GM12878 (cell line): ENCODE measurements at regions not wholly inside any gene's neighbourhood (a gene's known extent, or its start where the extent isn't known, plus 50 kb on each side); places are given as distances from the start of the nearest gene placed in this dataset.

ENCODE experiments used
- ATAC-seq: fragments of 200-7000 bp; cut with Tn5 transposase; 3 replicates; pipeline ENCODE4 v1.9.1; 2020; ENCODE audit warnings: mild to moderate bottlenecking, moderate library complexity
- BruUV-seq: library from RNA; stranded (reverse); fragments of 400-500 nt; replicated peaks from 2 replicates; lab custom pipeline; 2021; lab: Mats Ljungman, UMichigan
- CTCF ChIA-PET: fragments of 300-600 bp; sonication (Branson Sonifier 250); formaldehyde crosslinking; extraction: SDS; loops from one replicate; lab custom pipeline; 2021; ENCODE audit warnings: inconsistent platforms; lab: Yijun Ruan, JAX
- POLR2A ChIA-PET: fragments of 350-600 bp; formaldehyde crosslinking; extraction: SDS; loops from one replicate; lab custom pipeline; 2021; ENCODE audit warnings: inconsistent platforms; lab: Charles Lee
- RAD21 ChIA-PET: fragments of 300-600 bp; sonication (Branson Sonifier 250); formaldehyde crosslinking; loops from one replicate; lab custom pipeline; 2023; ENCODE audit warnings: antibody characterized with exemption; ENCODE audit not compliant: unreplicated experiment; lab: Charles Lee
- SMC1A ChIA-PET: fragments of 300-600 bp; sonication (Branson Sonifier 250); formaldehyde crosslinking; loops from one replicate; lab custom pipeline; 2023; ENCODE audit not compliant: unreplicated experiment, uncharacterized antibody; lab: Charles Lee
- DNase-seq: peaks from one replicate; pipeline ENCODE4 v3.0.0-alpha.2; 2011; ENCODE audit warnings: low read depth, low spot score
- FAIRE-seq: peaks from 3 replicates; lab custom pipeline; 2011; peaks lifted over from hg19 to GRCh38; lab: Jason Lieb, UNC
- H2AFZ ChIP-seq: 2 replicates; pipeline ENCODE4 v1.6.0; 2011; ENCODE audit warnings: low read depth, low read length, control low read depth; ENCODE audit not compliant: control insufficient read depth
- H3K27ac ChIP-seq: 2 replicates; pipeline ENCODE4 v1.5.1; 2011; ENCODE audit warnings: control low read depth; ENCODE audit not compliant: control insufficient read depth, insufficient read depth
- H3K27me3 ChIP-seq, 2 experiments: replicated peaks in 1 of 2; 2 replicates each; pipeline versions ENCODE4 v1.6.0 to v1.6.1; 2011; ENCODE audit warnings: low read length in 1 of 2; ENCODE audit not compliant: control insufficient read depth in 2 of 2, insufficient read depth in 2 of 2
- H3K36me3 ChIP-seq, 2 experiments: 2 replicates each; pipeline ENCODE4 v1.5.1; 2011; ENCODE audit warnings: low read length in 1 of 2; ENCODE audit not compliant: control insufficient read depth in 2 of 2, insufficient read depth in 2 of 2
- H3K4me1 ChIP-seq: 2 replicates; pipeline ENCODE4 v1.6.1; 2011; ENCODE audit warnings: mild to moderate bottlenecking, low read length, moderate library complexity, mixed read lengths; ENCODE audit not compliant: control insufficient read depth, insufficient read depth
- H3K4me2 ChIP-seq: 2 replicates; pipeline ENCODE4 v1.6.0; 2011; ENCODE audit warnings: control low read depth; ENCODE audit not compliant: control insufficient read depth, insufficient read depth
- H3K4me3 ChIP-seq: fragments of 200-600 bp; sonication (generic); 2 replicates; pipeline ENCODE4 v1.5.1; 2016
- H3K79me2 ChIP-seq: 2 replicates; pipeline ENCODE4 v1.6.0; 2011; ENCODE audit warnings: low read length; ENCODE audit not compliant: control insufficient read depth, insufficient read depth
- H3K9ac ChIP-seq: 2 replicates; pipeline ENCODE4 v1.8.0; 2011; ENCODE audit warnings: low read length, control low read depth, mixed read lengths; ENCODE audit not compliant: control insufficient read depth, insufficient read depth
- H3K9me3 ChIP-seq: replicated peaks from 3 replicates; pipeline ENCODE4 v1.5.1; 2011; ENCODE audit warnings: mild to moderate bottlenecking, low read length; ENCODE audit not compliant: control insufficient read depth, insufficient read depth
- H4K20me1 ChIP-seq: 2 replicates; pipeline ENCODE4 v1.6.0; 2011; ENCODE audit not compliant: control insufficient read depth, insufficient read depth
- ATF2 ChIP-seq: IDR thresholded peaks from 2 replicates; pipeline ENCODE4 v1.6.1; 2012; ENCODE audit warnings: low read length, inconsistent platforms
- BCLAF1 ChIP-seq: fragments of 450-650 bp; IDR thresholded peaks from 2 replicates; pipeline ENCODE4 v1.6.1; 2017; ENCODE audit warnings: antibody characterized with exemption, mild to moderate bottlenecking, moderate library complexity
- BRCA1 ChIP-seq: IDR thresholded peaks from 2 replicates; pipeline ENCODE4 v1.6.1; 2011; ENCODE audit warnings: low read depth, low read length, improper control_type of control experiment
- CBX5 ChIP-seq: sonication (generic); IDR thresholded peaks from 2 replicates; pipeline ENCODE4 v1.6.1; 2016; ENCODE audit warnings: low read depth, moderate library complexity, mild to moderate bottlenecking, inconsistent platforms
- CHD4 ChIP-seq: fragments of 200-600 bp; sonication (generic); IDR thresholded peaks from 2 replicates; pipeline ENCODE4 v1.6.1; 2016; ENCODE audit warnings: mild to moderate bottlenecking
- DPF2 ChIP-seq: fragments of 450-650 bp; IDR thresholded peaks from 2 replicates; pipeline ENCODE4 v1.6.1; 2017; ENCODE audit warnings: mild to moderate bottlenecking
- EGR1 ChIP-seq, 2 experiments: IDR thresholded peaks; 1 replicate in 1 of 2; 2 replicates in 1 of 2; pipeline ENCODE4 v1.6.1; 2011 to 2012; ENCODE audit warnings: low read depth in 2 of 2, low read length in 2 of 2, borderline replicate concordance in 1 of 2, mild to moderate bottlenecking in 1 of 2, moderate library complexity in 1 of 2
- GATAD2B ChIP-seq: fragments of 450-650 bp; conservative IDR thresholded peaks from 2 replicates; pipeline ENCODE4 v1.6.1; 2017; ENCODE audit warnings: low read depth, mild to moderate bottlenecking, moderate library complexity
- HCFC1 ChIP-seq: fragments of 150-350 bp; IDR thresholded peaks from 2 replicates; pipeline ENCODE4 v1.6.1; 2014; ENCODE audit warnings: low read length
- IKZF2 ChIP-seq, 2 experiments: fragments of 450-650 bp; IDR thresholded peaks; 2 replicates each; pipeline ENCODE4 v1.6.1; 2017; ENCODE audit warnings: mild to moderate bottlenecking in 2 of 2, moderate library complexity in 2 of 2
- MYC ChIP-seq: IDR thresholded peaks from 2 replicates; pipeline ENCODE4 v1.6.1; 2011; ENCODE audit warnings: mild to moderate bottlenecking, low read length, moderate library complexity, inconsistent platforms; ENCODE audit not compliant: insufficient read depth, insufficient replicate concordance, insufficient read length, severe bottlenecking
- PAX5 ChIP-seq: IDR thresholded peaks from 2 replicates; pipeline ENCODE4 v1.6.1; 2011; ENCODE audit warnings: low read depth, low read length, borderline replicate concordance
- RB1 ChIP-seq: fragments of 450-650 bp; formaldehyde crosslinking; IDR thresholded peaks from 2 replicates; pipeline ENCODE4 v1.6.1; 2017; ENCODE audit warnings: mild to moderate bottlenecking, borderline replicate concordance
- SMAD1 ChIP-seq: fragments of 450-650 bp; IDR thresholded peaks from 2 replicates; pipeline ENCODE4 v1.6.1; 2018; ENCODE audit warnings: mild to moderate bottlenecking, low read depth; ENCODE audit not compliant: partially characterized antibody
- TAF1 ChIP-seq: IDR thresholded peaks from 2 replicates; pipeline ENCODE4 v1.6.1; 2011; ENCODE audit warnings: mild to moderate bottlenecking, low read depth, low read length, borderline replicate concordance
- TCF12 ChIP-seq: IDR thresholded peaks from 2 replicates; pipeline ENCODE4 v1.6.1; 2011; ENCODE audit warnings: low read depth, mild to moderate bottlenecking, low read length
- WGBS: methylation state at CpG from one replicate; pipeline ENCODE4 v1.1.6; 2016; ENCODE audit warnings: low lambda C conversion rate; ENCODE audit not compliant: insufficient replicate concordance, insufficient coverage; ENCODE audit errors: missing lambda C conversion rate; 5-methylcytosine and 5-hydroxymethylcytosine counted together
- in situ Hi-C: fragments of 300-500 bp; cut with MboI; formaldehyde crosslinking; loops from 9 replicates; pipeline ENCODE4 v1.14.3; 2018; ENCODE audit warnings: mixed read lengths
- intact Hi-C: fragments of 100-400 bp; cut with micrococcal nuclease; formaldehyde crosslinking; loops from one replicate; pipeline ENCODE4 v1.14.2; 2022; ENCODE audit not compliant: unreplicated experiment
- TF ChIP-seq, protein P1 (sequence below): fragments of 450-650 bp; IDR thresholded peaks from 2 replicates; pipeline ENCODE4 v1.6.1; 2016; ENCODE audit warnings: mild to moderate bottlenecking, moderate library complexity, borderline replicate concordance

- Histone ChIP-seq H3K4me1 (no peaks in the 10 kb centered on the region), H3K9me3 (no peaks in the 10 kb centered on the region), H3K4me2 (no peak overlapping the region), H3K4me3 (no peak overlapping the region), H3K36me3 (no peaks in the 10 kb centered on the region), H2AFZ (no peak overlapping the region), H3K27me3 (no peaks in the 10 kb centered on the region), H3K9ac (no peak overlapping the region), H3K79me2 (no peaks in the 10 kb centered on the region), H3K27ac (no peak overlapping the region), H4K20me1 (no peaks in the 10 kb centered on the region)
- ChIA-PET CTCF (interaction anchor here (1.2 kb wide), 1 partner anchor 12 kb away, joined by 3 read pairs; no protein-coding TSS in a partner anchor), POLR2A (no interaction called here), SMC1A (no interaction called here), RAD21 (no interaction called here)
- in situ Hi-C loops (no loop called here), intact Hi-C loops (no loop called here)
- FAIRE-seq, result no peak
- no peak for ATAC-seq
- DNase-seq, result no peak
- BruUV-seq, result no TSS peak
- 0% methylated on average over 3 of the region's 3 CpGs for WGBS
- TF ChIP-seq CBX5, result no peak
- no peak for TF ChIP-seq PAX5
- TF ChIP-seq CHD4, result no peak
- no peak for TF ChIP-seq IKZF2 (IDR thresholded peaks at IDR 0.05)
- no peak for TF ChIP-seq BRCA1
- TF ChIP-seq GATAD2B, result no peak
- TF ChIP-seq, protein P1, sequence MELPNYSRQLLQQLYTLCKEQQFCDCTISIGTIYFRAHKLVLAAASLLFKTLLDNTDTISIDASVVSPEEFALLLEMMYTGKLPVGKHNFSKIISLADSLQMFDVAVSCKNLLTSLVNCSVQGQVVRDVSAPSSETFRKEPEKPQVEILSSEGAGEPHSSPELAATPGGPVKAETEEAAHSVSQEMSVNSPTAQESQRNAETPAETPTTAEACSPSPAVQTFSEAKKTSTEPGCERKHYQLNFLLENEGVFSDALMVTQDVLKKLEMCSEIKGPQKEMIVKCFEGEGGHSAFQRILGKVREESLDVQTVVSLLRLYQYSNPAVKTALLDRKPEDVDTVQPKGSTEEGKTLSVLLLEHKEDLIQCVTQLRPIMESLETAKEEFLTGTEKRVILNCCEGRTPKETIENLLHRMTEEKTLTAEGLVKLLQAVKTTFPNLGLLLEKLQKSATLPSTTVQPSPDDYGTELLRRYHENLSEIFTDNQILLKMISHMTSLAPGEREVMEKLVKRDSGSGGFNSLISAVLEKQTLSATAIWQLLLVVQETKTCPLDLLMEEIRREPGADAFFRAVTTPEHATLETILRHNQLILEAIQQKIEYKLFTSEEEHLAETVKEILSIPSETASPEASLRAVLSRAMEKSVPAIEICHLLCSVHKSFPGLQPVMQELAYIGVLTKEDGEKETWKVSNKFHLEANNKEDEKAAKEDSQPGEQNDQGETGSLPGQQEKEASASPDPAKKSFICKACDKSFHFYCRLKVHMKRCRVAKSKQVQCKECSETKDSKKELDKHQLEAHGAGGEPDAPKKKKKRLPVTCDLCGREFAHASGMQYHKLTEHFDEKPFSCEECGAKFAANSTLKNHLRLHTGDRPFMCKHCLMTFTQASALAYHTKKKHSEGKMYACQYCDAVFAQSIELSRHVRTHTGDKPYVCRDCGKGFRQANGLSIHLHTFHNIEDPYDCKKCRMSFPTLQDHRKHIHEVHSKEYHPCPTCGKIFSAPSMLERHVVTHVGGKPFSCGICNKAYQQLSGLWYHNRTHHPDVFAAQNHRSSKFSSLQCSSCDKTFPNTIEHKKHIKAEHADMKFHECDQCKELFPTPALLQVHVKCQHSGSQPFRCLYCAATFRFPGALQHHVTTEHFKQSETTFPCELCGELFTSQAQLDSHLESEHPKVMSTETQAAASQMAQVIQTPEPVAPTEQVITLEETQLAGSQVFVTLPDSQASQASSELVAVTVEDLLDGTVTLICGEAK, result no peak
- TF ChIP-seq ATF2, result no peak
- TF ChIP-seq MYC, result no peak
- no peak for TF ChIP-seq EGR1 (IDR thresholded peaks at IDR 0.05; ENCODE audit: borderline replicate concordance in 1 of 2, low read depth in 2 of 2, low read length in 2 of 2)
- TF ChIP-seq TCF12, result no peak
- no peak for TF ChIP-seq DPF2
- TF ChIP-seq SMAD1, result no peak
- TF ChIP-seq BCLAF1, result no peak
- TF ChIP-seq RB1, result no peak
- TF ChIP-seq HCFC1, result no peak
- no peak for TF ChIP-seq TAF1
These were observed 262.5 kb upstream of the ST6GAL2 start for GRCh38 chr2:107148496-107148895.
